AG10803 (cell line): ENCODE measurements at regions not wholly inside any gene's neighbourhood (a gene's known extent, or its start where the extent isn't known, plus 50 kb on each side); places are given as distances from the start of the nearest gene placed in this dataset.
A peak's percentile ranks its signal among the peaks of the same experiment; 100 is the strongest.

Experiments used
- DNase-seq: peaks from one replicate; pipeline ENCODE4 v3.0.0; 2010; ENCODE audit warnings: low read depth
- H3K4me3 ChIP-seq: 2 replicates; pipeline ENCODE4 v1.5.1; 2011; ENCODE audit warnings: mild to moderate bottlenecking, low read length, control low read depth
- TF ChIP-seq, protein P1 (sequence below): conservative IDR thresholded peaks from 2 replicates; pipeline ENCODE4 v1.5.1; 2011; ENCODE audit warnings: mild to moderate bottlenecking, low read length, control low read depth, inconsistent platforms

GRCh38 chr6:139584599-139584998, 210.2 kb upstream of the CITED2 start:
- DNase-seq: no peak
- no peak overlapping the region for H3K4me3 ChIP-seq
- TF ChIP-seq, protein P1, sequence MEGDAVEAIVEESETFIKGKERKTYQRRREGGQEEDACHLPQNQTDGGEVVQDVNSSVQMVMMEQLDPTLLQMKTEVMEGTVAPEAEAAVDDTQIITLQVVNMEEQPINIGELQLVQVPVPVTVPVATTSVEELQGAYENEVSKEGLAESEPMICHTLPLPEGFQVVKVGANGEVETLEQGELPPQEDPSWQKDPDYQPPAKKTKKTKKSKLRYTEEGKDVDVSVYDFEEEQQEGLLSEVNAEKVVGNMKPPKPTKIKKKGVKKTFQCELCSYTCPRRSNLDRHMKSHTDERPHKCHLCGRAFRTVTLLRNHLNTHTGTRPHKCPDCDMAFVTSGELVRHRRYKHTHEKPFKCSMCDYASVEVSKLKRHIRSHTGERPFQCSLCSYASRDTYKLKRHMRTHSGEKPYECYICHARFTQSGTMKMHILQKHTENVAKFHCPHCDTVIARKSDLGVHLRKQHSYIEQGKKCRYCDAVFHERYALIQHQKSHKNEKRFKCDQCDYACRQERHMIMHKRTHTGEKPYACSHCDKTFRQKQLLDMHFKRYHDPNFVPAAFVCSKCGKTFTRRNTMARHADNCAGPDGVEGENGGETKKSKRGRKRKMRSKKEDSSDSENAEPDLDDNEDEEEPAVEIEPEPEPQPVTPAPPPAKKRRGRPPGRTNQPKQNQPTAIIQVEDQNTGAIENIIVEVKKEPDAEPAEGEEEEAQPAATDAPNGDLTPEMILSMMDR: no peak

GRCh38 chr6:139583420-139583819, 209.0 kb upstream of the CITED2 start:
- no peak for DNase-seq
- H3K4me3 ChIP-seq: no peak overlapping the region
- TF ChIP-seq, protein P1: no peak

GRCh38 chr6:139582956-139583355, 208.5 kb upstream of the CITED2 start:
- no peak overlapping the region for H3K4me3 ChIP-seq
- no peak for DNase-seq
- TF ChIP-seq, protein P1: no peak

DNA sequence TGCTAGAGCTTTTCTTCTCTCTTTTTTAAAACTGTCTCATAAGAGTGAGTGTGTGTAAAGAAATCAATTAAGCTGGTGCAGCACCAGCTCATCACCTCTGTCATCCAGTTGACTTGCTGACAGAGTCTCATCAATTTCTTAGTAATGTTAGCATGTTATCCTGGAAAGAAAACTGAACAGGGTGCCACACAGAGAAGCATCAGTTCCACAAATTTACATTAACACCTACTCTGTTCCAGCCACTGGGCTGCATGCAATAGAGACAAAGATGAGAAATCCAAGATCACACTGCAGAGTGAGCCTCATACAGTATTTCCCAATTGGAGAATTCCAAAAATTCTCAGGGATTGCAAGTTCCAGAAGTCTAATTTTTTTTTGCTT, 207.0 kb upstream of the CITED2 start:
- H3K4me3 ChIP-seq: no peak overlapping the region
- DNase-seq: no peak
- TF ChIP-seq, protein P1: no peak

GRCh38 chr6:139580592-139581484, 206.4 kb upstream of the CITED2 start:
- TF ChIP-seq, protein P1: no peak
- DNase-seq: no peak
- no peak overlapping the region for H3K4me3 ChIP-seq

GRCh38 chr6:139577763-139578604, 203.5 kb upstream of the CITED2 start:
- peak; percentile 94 for DNase-seq
- TF ChIP-seq, protein P1: no peak
- no peak overlapping the region for H3K4me3 ChIP-seq
